NCI-H2107 (cell line): ENCODE measurements at regions not wholly inside any gene's neighbourhood (a gene's known extent, or its start where the extent isn't known, plus 50 kb on each side); places are given as distances from the start of the nearest gene placed in this dataset.
"Not testable (repeated sequence)": the region's sequence is repeated elsewhere in the genome, so short reads cannot be mapped to it uniquely, and the experiment has no call there.

Source experiments
- DNase-seq: peaks from one replicate; lab custom pipeline; 2025; lab: John Stamatoyannopoulos, UW

- no peak for DNase-seq
Measured at GRCh38 chr1:104309673-104310072, 560.0 kb downstream of the AMY1C start.

- DNase-seq, result no peak
Measured at GRCh38 chr1:104315823-104316222, 566.1 kb downstream of the AMY1C start.

GRCh38 chr1:104322131-104322530 is 572.4 kb downstream of the AMY1C start:
- no peak for DNase-seq

GRCh38 chr1:104329278-104329677 is 579.6 kb downstream of the AMY1C start:
- DNase-seq, result no peak

GRCh38 chr1:104331763-104332162 is 582.1 kb downstream of the AMY1C start:
- no peak for DNase-seq

GRCh38 chr1:104337927-104338326 is 588.2 kb downstream of the AMY1C start:
- DNase-seq, result not testable (repeated sequence)

GRCh38 chr1:104341944-104342343 is 592.2 kb downstream of the AMY1C start:
- no peak for DNase-seq

GRCh38 chr1:104348277-104348676 is 598.6 kb downstream of the AMY1C start:
- DNase-seq, result no peak

- DNase-seq, result no peak
Measured at GRCh38 chr1:104353580-104353979, 603.9 kb downstream of the AMY1C start.

- DNase-seq, result no peak
Measured at GRCh38 chr1:104358086-104358485, 608.4 kb downstream of the AMY1C start.

GRCh38 chr1:104358621-104359020 is 608.9 kb downstream of the AMY1C start:
- no peak for DNase-seq

GRCh38 chr1:104378414-104378813 is 628.7 kb downstream of the AMY1C start:
- DNase-seq, result no peak

GRCh38 chr1:104380003-104380402 is 630.3 kb downstream of the AMY1C start:
- no peak for DNase-seq

- no peak for DNase-seq
Measured at GRCh38 chr1:104387716-104388508, 638.2 kb downstream of the AMY1C start.

- no peak for DNase-seq
Measured at GRCh38 chr1:104392552-104392951, 642.9 kb downstream of the AMY1C start.

- DNase-seq, result no peak
Measured at GRCh38 chr1:104402178-104402577, 652.5 kb downstream of the AMY1C start.

- no peak for DNase-seq
Measured at GRCh38 chr1:104403883-104404282, 654.2 kb downstream of the AMY1C start.

GRCh38 chr1:104406728-104407127 is 657.0 kb downstream of the AMY1C start:
- no peak for DNase-seq

GRCh38 chr1:104408268-104408667 is 658.6 kb downstream of the AMY1C start:
- no peak for DNase-seq

GRCh38 chr1:104435255-104435654 is 685.6 kb downstream of the AMY1C start:
- no peak for DNase-seq

- no peak for DNase-seq
Measured at GRCh38 chr1:104440011-104440410, 690.3 kb downstream of the AMY1C start.

GRCh38 chr1:104456724-104457123 is 707.0 kb downstream of the AMY1C start:
- DNase-seq, result no peak

GRCh38 chr1:104459886-104460285 is 710.2 kb downstream of the AMY1C start:
- DNase-seq, result no peak

- DNase-seq, result no peak
Measured at GRCh38 chr1:104460880-104461279, 711.2 kb downstream of the AMY1C start.
